K562 (cell line): ENCODE measurements at regions not wholly inside any gene's neighbourhood (a gene's known extent, or its start where the extent isn't known, plus 50 kb on each side); places are given as distances from the start of the nearest gene placed in this dataset.

ENCODE experiments used
- ATAC-seq: fragments of 200-7000 bp; cut with Tn5 transposase; 3 replicates; pipeline ENCODE4 v1.9.1; 2020; ENCODE audit warnings: moderate library complexity
- BruUV-seq: library from RNA; stranded (reverse); fragments of 400-500 nt; replicated peaks from 2 replicates; lab custom pipeline; 2021; lab: Mats Ljungman, UMichigan
- CTCF ChIA-PET: fragments of 300-600 bp; formaldehyde crosslinking; extraction: SDS; loops from one replicate; lab custom pipeline; 2021; ENCODE audit warnings: low intra/inter-chr PET ratio; lab: Yijun Ruan, JAX
- POLR2A ChIA-PET: fragments of 300-600, 350-650 bp; sonication (Branson Sonifier 250); formaldehyde crosslinking; extraction: SDS; loops from one replicate; lab custom pipeline; 2021; ENCODE audit warnings: antibody characterized with exemption, inconsistent platforms; lab: Yijun Ruan, JAX
- DNase-seq, 4 experiments: peaks; one replicate each; pipeline versions ENCODE4 v3.0.0 to v3.0.0-alpha.2; 2011 to 2018; ENCODE audit warnings: low spot score in 3 of 4, mixed read lengths in 3 of 4; ENCODE audit errors: extremely low read depth in 1 of 4
- FAIRE-seq: peaks from 2 replicates; lab custom pipeline; 2011; peaks lifted over from hg19 to GRCh38; lab: Jason Lieb, UNC
- H2AFZ ChIP-seq: 2 replicates; pipeline ENCODE4 v1.6.0; 2011; ENCODE audit warnings: low read depth, low read length, control low read depth, inconsistent platforms
- H3K27ac ChIP-seq: fragments of 200-600 bp; 3 replicates; pipeline ENCODE4 v1.8.0; 2011; ENCODE audit warnings: low read depth, mild to moderate bottlenecking, control low read depth, inconsistent platforms, low read length, moderate library complexity, mixed read lengths; ENCODE audit errors: extremely low read depth
- H3K27me3 ChIP-seq, 2 experiments: fragments of 300-600 bp in 1 of 2; 2 replicates in 1 of 2; 3 replicates in 1 of 2; pipeline versions ENCODE4 v1.6.0 to v1.8.0; 2011; ENCODE audit warnings: inconsistent platforms in 2 of 2, low read length in 2 of 2, mild to moderate bottlenecking in 1 of 2, mixed read lengths in 1 of 2, moderate library complexity in 1 of 2; ENCODE audit not compliant: control insufficient read depth in 2 of 2, insufficient read depth in 2 of 2
- H3K36me3 ChIP-seq: fragments of 300-600 bp; 3 replicates; pipeline ENCODE4 v1.8.0; 2011; ENCODE audit warnings: mild to moderate bottlenecking, low read length, inconsistent platforms; ENCODE audit not compliant: control insufficient read depth, insufficient read depth
- H3K4me1 ChIP-seq, 2 experiments: fragments of 200-600 bp in 1 of 2; replicated peaks in 1 of 2; 2 replicates in 1 of 2; 3 replicates in 1 of 2; pipeline versions ENCODE4 v1.5.1 to v1.8.0; 2011; ENCODE audit warnings: inconsistent platforms in 2 of 2, low read length in 2 of 2, mild to moderate bottlenecking in 1 of 2, mixed read lengths in 1 of 2, moderate library complexity in 1 of 2; ENCODE audit not compliant: control insufficient read depth in 2 of 2, insufficient read depth in 2 of 2
- H3K4me2 ChIP-seq: 2 replicates; pipeline ENCODE4 v1.6.1; 2011; ENCODE audit warnings: low read length, control low read depth, inconsistent platforms, mixed read lengths; ENCODE audit not compliant: insufficient read depth
- H3K4me3 ChIP-seq: fragments of 200-600 bp; sonication (generic), shearing (Covaris generic); 2 replicates; pipeline ENCODE4 v1.5.1; 2016; ENCODE audit warnings: control low read depth, inconsistent platforms
- H3K79me2 ChIP-seq: fragments of 200-600 bp; 3 replicates; pipeline ENCODE4 v1.8.0; 2011; ENCODE audit warnings: low read length, inconsistent platforms; ENCODE audit not compliant: control insufficient read depth, insufficient read depth
- H3K9ac ChIP-seq, 2 experiments: 2 replicates each; pipeline versions ENCODE4 v1.6.0 to v1.6.1; 2011; ENCODE audit warnings: low read depth in 2 of 2, low read length in 2 of 2, control low read depth in 1 of 2, inconsistent platforms in 1 of 2, mild to moderate bottlenecking in 1 of 2, mixed read lengths in 1 of 2; ENCODE audit not compliant: insufficient read depth in 1 of 2
- H3K9me1 ChIP-seq: one replicate; pipeline ENCODE4 v1.6.0; 2011; ENCODE audit warnings: inconsistent platforms, mild to moderate bottlenecking, low read length, moderate library complexity; ENCODE audit not compliant: control insufficient read depth, insufficient read depth
- H3K9me3 ChIP-seq: replicated peaks from 2 replicates; pipeline ENCODE4 v1.5.1; 2011; ENCODE audit warnings: low read depth, low read length, inconsistent platforms; ENCODE audit not compliant: control insufficient read depth, insufficient read depth
- H4K20me1 ChIP-seq: replicated peaks from 2 replicates; pipeline ENCODE4 v1.6.1; 2011; ENCODE audit warnings: low read length, inconsistent platforms, mixed read lengths; ENCODE audit not compliant: control insufficient read depth, insufficient read depth
- CCAR2 ChIP-seq: fragments of 200-400 bp; formaldehyde crosslinking; IDR thresholded peaks from 2 replicates; pipeline ENCODE4 v1.6.1; 2017; ENCODE audit warnings: mild to moderate bottlenecking, low read depth, low read length
- HIVEP1 ChIP-seq: fragments of 250-450 bp; sonication (Bioruptor Pico); IDR thresholded peaks from 2 replicates; pipeline ENCODE4 v1.4.0; 2020; ENCODE audit warnings: mild to moderate bottlenecking
- KAT8 ChIP-seq: fragments of 450-650 bp; IDR thresholded peaks from 2 replicates; pipeline ENCODE4 v1.6.1; 2016; ENCODE audit warnings: low read depth, mild to moderate bottlenecking
- MBD2 ChIP-seq: sonication (generic); IDR thresholded peaks from 2 replicates; pipeline ENCODE4 v1.6.1; 2016; ENCODE audit warnings: low read depth, borderline replicate concordance
- MED1 ChIP-seq: sonication (generic); formaldehyde crosslinking; IDR thresholded peaks from 2 replicates; pipeline ENCODE4 v1.8.1; 2023; ENCODE audit warnings: missing genetic modification reagents, borderline replicate concordance
- RFX5 ChIP-seq: IDR thresholded peaks from 2 replicates; pipeline ENCODE4 v1.6.1; 2011; ENCODE audit warnings: low read depth, mild to moderate bottlenecking, improper control_type of control experiment, low read length
- SAFB2 ChIP-seq: fragments of 200-400 bp; formaldehyde crosslinking; IDR thresholded peaks from 2 replicates; pipeline ENCODE4 v1.6.1; 2018; ENCODE audit warnings: borderline replicate concordance, low read length, low read depth, moderate library complexity; ENCODE audit not compliant: severe bottlenecking
- SMAD4 ChIP-seq: fragments of 250-450 bp; sonication (Bioruptor Pico); conservative IDR thresholded peaks from 2 replicates; pipeline ENCODE4 v1.8.0; 2021; ENCODE audit warnings: inconsistent platforms, mild to moderate bottlenecking, moderate library complexity
- XRCC3 ChIP-seq: fragments of 450-650 bp; IDR thresholded peaks from 2 replicates; pipeline ENCODE4 v1.6.1; 2017; ENCODE audit warnings: mild to moderate bottlenecking, moderate library complexity
- ZNF584 ChIP-seq: fragments of 200-800 bp; sonication (Bioruptor generic); IDR thresholded peaks from 2 replicates; pipeline ENCODE4 v1.6.1; 2016; ENCODE audit warnings: low read depth, mild to moderate bottlenecking, missing genetic modification characterization, missing compliant biosample characterization
- ZNF609 ChIP-seq: sonication (generic); formaldehyde crosslinking; IDR thresholded peaks from 2 replicates; pipeline ENCODE4 v1.8.1; 2023; ENCODE audit warnings: missing genetic modification reagents, mild to moderate bottlenecking, borderline replicate concordance
- WGBS: fragments of 100-300 bp; shearing (Covaris generic); methylation state at CpG from one replicate; pipeline ENCODE4 v1.1.6; 2016; ENCODE audit warnings: low coverage, mixed read lengths; ENCODE audit not compliant: insufficient coverage; ENCODE audit errors: missing lambda C conversion rate; 5-methylcytosine and 5-hydroxymethylcytosine counted together
- in situ Hi-C: fragments of 300-500 bp; cut with MboI; formaldehyde crosslinking; loops from 4 replicates; pipeline ENCODE4 v1.15.0; 2018; ENCODE audit warnings: inconsistent platforms, mixed read lengths
- intact Hi-C: fragments of 100-400 bp; cut with micrococcal nuclease; formaldehyde crosslinking; loops from 2 replicates; pipeline ENCODE4 v1.14.2; 2022
- TF ChIP-seq, protein P1 (sequence below): sonication (generic); formaldehyde crosslinking; IDR thresholded peaks from 2 replicates; pipeline ENCODE4 v1.8.0; 2022; ENCODE audit warnings: mild to moderate bottlenecking, low read depth, missing genetic modification reagents

DNA sequence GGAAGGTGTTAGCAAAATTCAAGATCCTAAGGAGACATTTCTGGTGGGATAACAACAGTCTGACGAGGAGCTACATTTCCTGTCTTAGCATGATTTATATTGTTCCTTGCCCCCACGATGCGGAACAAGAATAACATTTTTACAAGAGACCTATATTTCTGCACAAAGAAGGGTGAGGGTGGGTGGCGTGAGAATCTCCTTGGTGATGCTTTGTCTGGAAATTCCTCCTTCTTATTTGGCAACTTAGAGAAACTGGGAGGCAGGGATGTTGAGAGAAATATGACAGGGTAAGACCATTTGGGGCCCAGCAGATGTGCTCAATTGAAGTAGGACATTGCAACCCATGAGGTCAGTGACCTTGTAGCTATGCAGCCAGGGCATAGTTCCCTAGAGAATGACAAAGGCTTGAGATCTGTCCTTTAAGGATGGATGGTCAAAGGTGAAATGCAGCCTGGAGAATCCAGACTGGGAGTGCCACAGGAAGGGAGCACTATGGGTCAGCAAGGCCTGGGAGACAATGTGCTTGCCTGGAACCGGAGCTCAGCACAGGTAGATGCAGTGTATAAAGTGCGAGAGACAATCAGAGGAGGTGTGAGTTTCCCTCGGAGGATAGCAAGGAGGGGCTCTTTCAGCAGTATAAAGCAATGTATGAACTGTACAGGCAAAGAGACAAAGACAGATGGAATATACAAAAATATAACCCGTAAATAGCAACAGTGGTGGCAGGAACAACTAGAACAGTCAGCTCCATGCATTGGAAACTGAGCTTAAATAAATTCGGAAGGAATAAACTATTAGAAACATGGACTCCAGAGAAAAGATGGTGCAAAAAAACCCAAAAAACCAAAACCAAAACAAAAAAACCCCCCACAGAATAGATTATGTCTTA, 317.6 kb upstream of the TBL1XR1 start:
- no TSS peak for BruUV-seq
- no peak overlapping the region for H3K9ac ChIP-seq
- no peaks in the 10 kb centered on the region for H3K36me3 ChIP-seq
- H2AFZ ChIP-seq: no peak overlapping the region
- intact Hi-C loops (no loop called here), in situ Hi-C loops (no loop called here)
- no peak overlapping the region for H3K4me3 ChIP-seq
- no peak for FAIRE-seq
- no peaks in the 10 kb centered on the region for H3K79me2 ChIP-seq
- 46% methylated on average over 9 of the region's 9 CpGs for WGBS
- CTCF ChIA-PET: no interaction called here
- H3K4me2 ChIP-seq: no peak overlapping the region
- H3K27ac ChIP-seq: no peak overlapping the region
- H3K27me3 ChIP-seq: no peaks in the 10 kb centered on the region
- TF ChIP-seq MED1 (CRISPR knock-in tag) (no peak), SAFB2 (no peak), CCAR2 (no peak), MBD2 (no peak), SMAD4 (no peak), HIVEP1 (CRISPR knock-in tag) (no peak), ZNF584 (no peak), KAT8 (no peak), ZNF609 (no peak), XRCC3 (no peak), RFX5 (no peak)
- TF ChIP-seq, protein P1, sequence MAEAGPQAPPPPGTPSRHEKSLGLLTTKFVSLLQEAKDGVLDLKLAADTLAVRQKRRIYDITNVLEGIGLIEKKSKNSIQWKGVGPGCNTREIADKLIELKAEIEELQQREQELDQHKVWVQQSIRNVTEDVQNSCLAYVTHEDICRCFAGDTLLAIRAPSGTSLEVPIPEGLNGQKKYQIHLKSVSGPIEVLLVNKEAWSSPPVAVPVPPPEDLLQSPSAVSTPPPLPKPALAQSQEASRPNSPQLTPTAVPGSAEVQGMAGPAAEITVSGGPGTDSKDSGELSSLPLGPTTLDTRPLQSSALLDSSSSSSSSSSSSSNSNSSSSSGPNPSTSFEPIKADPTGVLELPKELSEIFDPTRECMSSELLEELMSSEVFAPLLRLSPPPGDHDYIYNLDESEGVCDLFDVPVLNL (CRISPR knock-in tag): no peak
- H3K9me3 ChIP-seq: no peaks in the 10 kb centered on the region
- no peak for DNase-seq
- ATAC-seq: no peak
- H3K4me1 ChIP-seq: peaks cover 0 to 3% of the 10 kb centered on the region in 2 experiments; a peak in 2 of 5 replicates
- no peaks in the 10 kb centered on the region for H3K9me1 ChIP-seq
- H4K20me1 ChIP-seq: no peaks in the 10 kb centered on the region
- POLR2A ChIA-PET: no interaction called here
